GM23248 (cell line): ENCODE measurements at regions not wholly inside any gene's neighbourhood (a gene's known extent, or its start where the extent isn't known, plus 50 kb on each side); places are given as distances from the start of the nearest gene placed in this dataset.

Experiments
- DNase-seq: peaks from one replicate; pipeline ENCODE4 v3.0.0-alpha.2; 2015
- H2AFZ ChIP-seq: fragments of 200-600 bp; sonication (generic); 2 replicates; pipeline ENCODE4 v1.6.1; 2016; ENCODE audit warnings: antibody characterized with exemption
- H3F3A ChIP-seq: fragments of 200-600 bp; sonication (generic); 2 replicates; pipeline ENCODE4 v1.6.1; 2016; ENCODE audit warnings: mild to moderate bottlenecking, antibody characterized with exemption, mixed run types; ENCODE audit not compliant: insufficient read depth
- H3K27ac ChIP-seq: fragments of 200-600 bp; sonication (generic); 2 replicates; pipeline ENCODE4 v1.5.1; 2016; ENCODE audit warnings: mild to moderate bottlenecking
- H3K27me3 ChIP-seq: fragments of 200-600 bp; sonication (generic); replicated peaks from 2 replicates; pipeline ENCODE4 v1.6.1; 2016; ENCODE audit warnings: mild to moderate bottlenecking; ENCODE audit not compliant: insufficient read depth
- H3K36me3 ChIP-seq: fragments of 200-600 bp; sonication (generic); 2 replicates; pipeline ENCODE4 v1.6.1; 2016; ENCODE audit warnings: low read depth, mild to moderate bottlenecking
- H3K4me1 ChIP-seq: fragments of 200-600 bp; sonication (generic); 2 replicates; pipeline ENCODE4 v1.6.1; 2016; ENCODE audit warnings: mild to moderate bottlenecking; ENCODE audit not compliant: insufficient read depth
- H3K4me2 ChIP-seq: fragments of 200-600 bp; sonication (generic); one replicate; pipeline ENCODE4 v1.6.1; 2016; ENCODE audit warnings: mild to moderate bottlenecking; ENCODE audit not compliant: unreplicated experiment
- H3K4me3 ChIP-seq: fragments of 200-600 bp; sonication (generic); 2 replicates; pipeline ENCODE4 v1.5.1; 2016; ENCODE audit warnings: mild to moderate bottlenecking
- H3K79me2 ChIP-seq: fragments of 200-600 bp; sonication (generic); 2 replicates; pipeline ENCODE4 v1.6.1; 2016; ENCODE audit warnings: mild to moderate bottlenecking; ENCODE audit not compliant: insufficient read depth
- H3K9ac ChIP-seq: fragments of 200-600 bp; sonication (generic); 2 replicates; pipeline ENCODE4 v1.6.1; 2016; ENCODE audit warnings: mild to moderate bottlenecking
- H3K9me2 ChIP-seq: fragments of 200-600 bp; sonication (generic); 2 replicates; pipeline ENCODE4 v1.6.1; 2016; ENCODE audit warnings: mixed run types, mild to moderate bottlenecking, moderate library complexity; ENCODE audit not compliant: insufficient read depth
- H3K9me3 ChIP-seq: fragments of 200-600 bp; sonication (generic); one replicate; pipeline ENCODE4 v1.6.1; 2017; ENCODE audit warnings: low read depth
- H4K20me1 ChIP-seq: fragments of 200-600 bp; sonication (generic); 2 replicates; pipeline ENCODE4 v1.6.0; 2016; ENCODE audit not compliant: insufficient read depth
- EZH2 ChIP-seq: fragments of 200-600 bp; sonication (generic); IDR thresholded peaks from 2 replicates; pipeline ENCODE4 v1.6.1; 2018; ENCODE audit warnings: antibody characterized with exemption, mild to moderate bottlenecking; ENCODE audit not compliant: insufficient read depth, poor library complexity, severe bottlenecking
- EZH2phosphoT487 ChIP-seq: fragments of 200-600 bp; sonication (generic); IDR thresholded peaks from 2 replicates; pipeline ENCODE4 v1.6.1; 2018; ENCODE audit warnings: antibody characterized with exemption, moderate library complexity, mild to moderate bottlenecking, low read depth; ENCODE audit not compliant: insufficient read depth
- WGBS, 2 experiments: methylation state at CpG; one replicate each; pipeline ENCODE4 v1.1.6; 2015 to 2017; ENCODE audit warnings: low lambda C conversion rate in 2 of 2, low coverage in 1 of 2; ENCODE audit errors: missing lambda C conversion rate in 2 of 2; 5-methylcytosine and 5-hydroxymethylcytosine counted together
- in situ Hi-C: fragments of 300-500 bp; cut with MboI; formaldehyde crosslinking; loops from 2 replicates; pipeline ENCODE4 v1.15.0; 2020

DNA sequence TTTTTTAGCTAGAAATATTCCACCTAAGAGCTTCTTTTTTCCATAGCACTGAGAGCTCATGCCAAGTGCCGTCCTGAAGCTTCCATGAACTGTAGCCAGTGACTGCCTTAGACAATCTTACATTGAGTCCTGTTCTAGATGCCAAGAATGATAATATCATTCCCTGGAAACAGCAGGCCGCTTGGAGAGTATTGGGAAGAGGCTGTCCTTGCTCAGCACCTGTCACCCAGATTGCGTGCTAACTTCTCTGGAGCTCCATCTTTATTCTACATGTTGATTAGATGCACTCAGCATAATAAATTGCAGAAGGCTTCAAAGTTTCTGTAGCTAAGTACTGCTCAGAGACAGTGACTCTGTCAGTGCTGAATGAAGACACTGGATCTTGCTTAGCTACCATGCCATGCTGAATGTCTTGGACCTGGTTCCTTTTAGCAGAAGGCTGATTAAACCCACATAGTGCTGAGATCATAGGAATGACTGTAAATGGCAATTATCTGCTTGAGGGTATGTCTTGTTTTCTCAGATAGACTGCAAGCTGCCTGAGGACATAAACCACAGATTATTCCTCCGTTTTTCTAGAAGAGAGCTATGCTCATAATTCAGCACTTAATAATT lies 83.1 kb upstream of the IRF2BP2 start:
- in situ Hi-C loops, result no loop called here

DNA sequence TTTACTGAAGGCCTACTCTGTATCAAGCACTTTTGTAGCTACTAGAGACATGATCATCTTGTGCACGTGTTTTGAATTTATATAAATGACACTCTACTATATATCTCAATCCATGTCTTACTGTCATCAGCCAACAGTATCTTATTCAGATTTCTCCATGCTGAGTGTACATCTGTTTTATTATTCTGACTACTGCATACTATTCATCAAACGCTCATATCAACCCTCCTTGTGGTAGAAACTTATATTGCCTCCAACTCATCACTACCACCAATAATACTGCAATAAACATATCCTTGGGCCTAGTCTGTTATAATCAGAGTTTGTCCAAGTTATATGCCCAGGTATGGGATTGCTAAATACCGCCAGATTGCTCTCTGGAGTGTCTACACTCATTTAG lies 81.6 kb upstream of the IRF2BP2 start:
- 64 to 65% methylated on average over 3 of the region's 3 CpGs for WGBS, 2 experiments
- H3K27me3 ChIP-seq, result no peaks in the 10 kb centered on the region
- H3K4me2 ChIP-seq, result no peak overlapping the region
- no peak overlapping the region for H3K27ac ChIP-seq
- TF ChIP-seq EZH2 (no peak), EZH2phosphoT487 (no peak)
- H3K9me3 ChIP-seq, result no peaks in the 10 kb centered on the region
- no peaks in the 10 kb centered on the region for H3K9me2 ChIP-seq
- no peaks in the 10 kb centered on the region for H3F3A ChIP-seq
- no peaks in the 10 kb centered on the region for H3K4me1 ChIP-seq
- no peaks in the 10 kb centered on the region for H4K20me1 ChIP-seq
- no peak overlapping the region for H2AFZ ChIP-seq
- no peaks in the 10 kb centered on the region for H3K79me2 ChIP-seq
- H3K36me3 ChIP-seq, result no peaks in the 10 kb centered on the region
- H3K9ac ChIP-seq, result no peak overlapping the region
- DNase-seq, result no peak
- H3K4me3 ChIP-seq, result no peak overlapping the region
- in situ Hi-C loops, result no loop called here

More for the DNA sequence above, 83.1 kb upstream of the IRF2BP2 start:
- no peak for TF ChIP-seq EZH2
- TF ChIP-seq EZH2phosphoT487, result no peak
- WGBS, 2 experiments, result 46 to 49% methylated on average over 4 of the region's 4 CpGs
- no peak overlapping the region; the same call in 1 of the 2 replicates for H2AFZ ChIP-seq
- H3K4me1 ChIP-seq, result no peaks in the 10 kb centered on the region
- H4K20me1 ChIP-seq, result no peaks in the 10 kb centered on the region
- H3K9me3 ChIP-seq, result no peaks in the 10 kb centered on the region
- H3K27ac ChIP-seq, result no peak overlapping the region
- H3K4me2 ChIP-seq, result no peak overlapping the region
- no peaks in the 10 kb centered on the region for H3K79me2 ChIP-seq
- DNase-seq, result no peak
- H3K9ac ChIP-seq, result no peak overlapping the region
- no peaks in the 10 kb centered on the region for H3K9me2 ChIP-seq
- H3K36me3 ChIP-seq, result no peaks in the 10 kb centered on the region
- H3K4me3 ChIP-seq, result no peak overlapping the region
- H3F3A ChIP-seq, result no peaks in the 10 kb centered on the region
- H3K27me3 ChIP-seq, result no peaks in the 10 kb centered on the region

DNA sequence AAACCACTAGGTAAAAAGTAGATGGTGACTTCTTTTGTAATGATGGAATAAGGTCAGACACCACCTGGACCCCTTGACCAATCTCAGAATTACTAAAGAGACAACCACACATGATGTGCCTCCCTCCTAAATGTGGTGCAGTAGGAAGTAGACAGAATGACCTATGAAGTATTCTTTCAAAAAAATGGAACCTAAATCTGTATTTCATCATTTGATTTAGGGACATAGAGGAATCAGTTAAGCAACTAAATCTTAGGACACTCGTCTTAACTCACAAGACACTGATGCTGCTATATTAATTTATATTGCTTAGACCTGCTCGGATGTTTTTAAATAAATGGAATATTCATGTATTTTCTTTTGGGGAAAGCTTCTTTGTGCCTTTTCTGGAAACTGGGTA lies 80.9 kb upstream of the IRF2BP2 start:
- Histone ChIP-seq H3K9me2 (no peaks in the 10 kb centered on the region), H3K9ac (no peak overlapping the region), H3F3A (no peaks in the 10 kb centered on the region), H2AFZ (no peak overlapping the region), H3K27me3 (no peaks in the 10 kb centered on the region), H3K4me3 (no peak overlapping the region), H4K20me1 (no peaks in the 10 kb centered on the region), H3K27ac (no peak overlapping the region), H3K4me1 (no peaks in the 10 kb centered on the region), H3K9me3 (no peaks in the 10 kb centered on the region), H3K79me2 (no peaks in the 10 kb centered on the region), H3K4me2 (no peak overlapping the region), H3K36me3 (no peaks in the 10 kb centered on the region)
- TF ChIP-seq EZH2phosphoT487 (no peak), EZH2 (no peak)
- no peak for DNase-seq
- WGBS, 2 experiments, result 92 to 95% methylated on average over 2 of the region's 2 CpGs
- in situ Hi-C loops, result no loop called here

DNA sequence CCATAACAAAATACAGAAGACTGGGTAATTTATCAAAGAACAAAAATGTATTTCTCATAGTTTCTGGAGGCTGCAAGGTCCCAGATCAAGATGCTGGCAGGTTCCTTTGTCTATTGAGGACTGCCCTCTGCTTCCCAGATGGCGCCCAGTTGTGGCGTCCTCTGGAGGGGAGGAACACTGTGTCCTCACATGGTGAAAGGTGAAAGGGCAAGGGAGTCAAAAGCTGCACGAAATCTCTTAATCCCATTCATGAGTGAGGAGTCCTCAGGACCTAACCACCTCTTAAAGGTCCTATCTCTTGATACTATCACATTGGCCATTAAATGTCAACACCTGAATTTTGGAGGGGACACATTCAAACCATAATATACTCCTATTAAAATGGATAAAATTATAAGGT lies 79.3 kb upstream of the IRF2BP2 start:
- H3K9me3 ChIP-seq, result no peaks in the 10 kb centered on the region
- H4K20me1 ChIP-seq, result no peaks in the 10 kb centered on the region
- TF ChIP-seq EZH2phosphoT487 (no peak), EZH2 (no peak)
- no peak overlapping the region for H2AFZ ChIP-seq
- H3K9me2 ChIP-seq, result no peaks in the 10 kb centered on the region
- no peaks in the 10 kb centered on the region for H3K36me3 ChIP-seq
- H3K27me3 ChIP-seq, result no peaks in the 10 kb centered on the region
- H3K4me3 ChIP-seq, result no peak overlapping the region
- H3K9ac ChIP-seq, result no peak overlapping the region
- H3K4me1 ChIP-seq, result peaks cover 9% of the 10 kb centered on the region
- in situ Hi-C loops, result no loop called here
- H3K4me2 ChIP-seq, result no peak overlapping the region
- H3K27ac ChIP-seq, result no peak overlapping the region
- DNase-seq, result no peak
- 55 to 56% methylated on average over 3 of the region's 3 CpGs for WGBS, 2 experiments
- peaks cover 6% of the 10 kb centered on the region; the same call in 1 of the 2 replicates for H3F3A ChIP-seq
- H3K79me2 ChIP-seq, result no peaks in the 10 kb centered on the region

DNA sequence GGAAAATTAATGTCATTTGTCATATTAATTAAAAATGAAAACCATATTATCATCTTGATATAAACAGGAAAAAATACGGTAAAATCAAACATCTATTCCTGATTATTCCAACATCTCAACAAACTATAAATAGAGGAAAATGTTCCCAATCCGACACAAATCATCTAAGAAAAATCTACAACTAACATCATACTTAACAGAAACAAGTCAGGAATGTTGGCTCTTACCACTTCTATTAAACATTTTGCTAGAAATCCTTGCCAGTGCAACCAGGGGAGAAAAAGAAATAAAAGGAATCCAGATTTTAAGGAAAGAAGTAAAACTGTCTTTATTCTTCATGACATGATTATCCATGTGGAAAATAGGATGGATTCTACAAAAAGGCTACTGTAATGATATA lies 77.0 kb upstream of the IRF2BP2 start:
- Histone ChIP-seq H3K4me1 (peaks cover 14% of the 10 kb centered on the region), H3K4me2 (no peak overlapping the region), H3K9ac (no peak overlapping the region), H4K20me1 (no peaks in the 10 kb centered on the region), H3K9me2 (no peaks in the 10 kb centered on the region), H3K79me2 (no peaks in the 10 kb centered on the region), H3F3A (peaks cover 11% of the 10 kb centered on the region; the same call in 1 of the 2 replicates), H3K36me3 (no peaks in the 10 kb centered on the region), H3K27ac (no peak overlapping the region), H3K27me3 (no peaks in the 10 kb centered on the region), H3K9me3 (no peaks in the 10 kb centered on the region), H3K4me3 (no peak overlapping the region), H2AFZ (0 out of 2 replicates have a peak overlapping the region, but pooled peaks have one; percentile 5)
- 15 to 21% methylated on average over 2 of the region's 2 CpGs for WGBS, 2 experiments
- in situ Hi-C loops, result no loop called here
- TF ChIP-seq EZH2phosphoT487 (no peak), EZH2 (no peak)
- no peak for DNase-seq
